Ascending aorta (tissue), 2 donors: ENCODE measurements at regions not wholly inside any gene's neighbourhood (a gene's known extent, or its start where the extent isn't known, plus 50 kb on each side); places are given as distances from the start of the nearest gene placed in this dataset.

Source experiments
- DNase-seq, 2 donors: peaks; one replicate each; pipeline ENCODE4 v3.0.0-alpha.2; 2019; ENCODE audit warnings: low spot score in 2 of 2
- H3K27ac ChIP-seq, 2 donors: fragments of 200-600 bp; sonication (generic); one replicate each; pipeline ENCODE4 v1.5.1; 2016 to 2017; ENCODE audit warnings: mild to moderate bottlenecking in 1 of 2
- H3K27me3 ChIP-seq: fragments of 200-600 bp; sonication (generic); one replicate; pipeline ENCODE4 v1.5.1; 2017
- H3K36me3 ChIP-seq, 2 donors: fragments of 200-600 bp; sonication (generic); one replicate each; pipeline ENCODE4 v1.5.1; 2016
- H3K4me1 ChIP-seq, 2 donors: fragments of 200-600 bp; sonication (generic); one replicate each; pipeline ENCODE4 v1.5.1; 2016 to 2017; ENCODE audit warnings: mild to moderate bottlenecking in 1 of 2
- H3K4me3 ChIP-seq, 2 donors: fragments of 200-600 bp; sonication (generic); one replicate each; pipeline ENCODE4 v1.5.1; 2016 to 2017; ENCODE audit warnings: mild to moderate bottlenecking in 1 of 2
- H3K9me3 ChIP-seq, 2 donors: fragments of 200-600 bp; sonication (generic); one replicate each; pipeline ENCODE4 v1.5.1; 2016
- CTCF ChIP-seq, 3 experiments: fragments of 200-600 bp in 2 of 3; fragments of 450-650 bp in 1 of 3; sonication (generic) in 2 of 3; IDR thresholded peaks; one replicate each; pipeline ENCODE4 v1.5.1; 2016 to 2019; ENCODE audit warnings: antibody characterized with exemption in 3 of 3, mild to moderate bottlenecking in 1 of 3, moderate library complexity in 1 of 3
- intact Hi-C: fragments of 100-400 bp; cut with DNase I; formaldehyde crosslinking; loops from one replicate; pipeline ENCODE4 v1.15.1; 2023

- no peak for TF ChIP-seq CTCF (IDR thresholded peaks at IDR 0.05)
- Histone ChIP-seq H3K27ac (no peak overlapping the region), H3K36me3 (no peaks in the 10 kb centered on the region), H3K4me3 (no peak overlapping the region), H3K9me3 (peaks cover 0 to 6% of the 10 kb centered on the region in 2 donors), H3K27me3 (no peaks in the 10 kb centered on the region), H3K4me1 (no peaks in the 10 kb centered on the region)
- intact Hi-C loops = no loop called here
- no peak for DNase-seq
These were observed 110.7 kb upstream of the CARD11 start for GRCh38 chr7:3154317-3154716.

GRCh38 chr7:3154881-3155494 lies 111.3 kb upstream of the CARD11 start:
- H3K4me3 ChIP-seq = no peak overlapping the region
- H3K4me1 ChIP-seq = no peaks in the 10 kb centered on the region
- DNase-seq = no peak
- no peaks in the 10 kb centered on the region for H3K36me3 ChIP-seq
- H3K27ac ChIP-seq = no peak overlapping the region
- intact Hi-C loops = loop anchor here (5.0 kb wide), 1 partner anchor 268 kb away; no protein-coding TSS in a partner anchor
- H3K27me3 ChIP-seq = no peaks in the 10 kb centered on the region
- TF ChIP-seq CTCF (IDR thresholded peaks at IDR 0.05) = peak; percentile 39 to 43 (median 42)
- peaks cover 0 to 6% of the 10 kb centered on the region in 2 donors for H3K9me3 ChIP-seq

GRCh38 chr7:3156508-3156907 lies 112.8 kb upstream of the CARD11 start:
- intact Hi-C loops = loop anchor here (5.0 kb wide), 1 partner anchor 269 kb away; no protein-coding TSS in a partner anchor
- H3K9me3 ChIP-seq = peaks cover 0 to 6% of the 10 kb centered on the region in 2 donors
- no peak for DNase-seq
- H3K27ac ChIP-seq = no peak overlapping the region
- TF ChIP-seq CTCF (IDR thresholded peaks at IDR 0.05) = no peak
- H3K36me3 ChIP-seq = no peaks in the 10 kb centered on the region
- H3K27me3 ChIP-seq = no peaks in the 10 kb centered on the region
- H3K4me1 ChIP-seq = no peaks in the 10 kb centered on the region
- no peak overlapping the region for H3K4me3 ChIP-seq

- Histone ChIP-seq H3K4me3 (no peak overlapping the region), H3K4me1 (no peaks in the 10 kb centered on the region), H3K9me3 (peaks cover 0 to 6% of the 10 kb centered on the region in 2 donors), H3K27ac (no peak overlapping the region), H3K27me3 (no peaks in the 10 kb centered on the region), H3K36me3 (no peaks in the 10 kb centered on the region)
- intact Hi-C loops = loop anchor here (5.0 kb wide), 1 partner anchor 270 kb away; no protein-coding TSS in a partner anchor
- no peak for TF ChIP-seq CTCF (IDR thresholded peaks at IDR 0.05)
- no peak for DNase-seq
These were observed 114.1 kb upstream of the CARD11 start for GRCh38 chr7:3157566-3158287.

GRCh38 chr7:3158341-3158760 lies 114.7 kb upstream of the CARD11 start:
- Histone ChIP-seq H3K27ac (no peak overlapping the region), H3K9me3 (peaks cover 0 to 6% of the 10 kb centered on the region in 2 donors), H3K36me3 (no peaks in the 10 kb centered on the region), H3K4me3 (no peak overlapping the region), H3K4me1 (no peaks in the 10 kb centered on the region), H3K27me3 (no peaks in the 10 kb centered on the region)
- DNase-seq = no peak
- TF ChIP-seq CTCF (IDR thresholded peaks at IDR 0.05) = no peak
- intact Hi-C loops = loop anchor here (5.0 kb wide), 1 partner anchor 271 kb away; no protein-coding TSS in a partner anchor
